NB4 (cell line): ENCODE measurements at regions not wholly inside any gene's neighbourhood (a gene's known extent, or its start where the extent isn't known, plus 50 kb on each side); places are given as distances from the start of the nearest gene placed in this dataset.

Experiments used
- POLR2A ChIP-seq: IDR thresholded peaks from 2 replicates; pipeline ENCODE4 v1.6.1; 2011; ENCODE audit warnings: mild to moderate bottlenecking; ENCODE audit not compliant: insufficient read length; ENCODE audit errors: extremely low read depth
- TF ChIP-seq, protein P1 (sequence below): IDR thresholded peaks from one replicate; pipeline ENCODE4 v1.5.1; 2012; ENCODE audit warnings: low read depth, low read length
- TF ChIP-seq, protein P2 (sequence below): IDR thresholded peaks from 2 replicates; pipeline ENCODE4 v1.6.1; 2011; ENCODE audit warnings: low read depth, low read length

DNA sequence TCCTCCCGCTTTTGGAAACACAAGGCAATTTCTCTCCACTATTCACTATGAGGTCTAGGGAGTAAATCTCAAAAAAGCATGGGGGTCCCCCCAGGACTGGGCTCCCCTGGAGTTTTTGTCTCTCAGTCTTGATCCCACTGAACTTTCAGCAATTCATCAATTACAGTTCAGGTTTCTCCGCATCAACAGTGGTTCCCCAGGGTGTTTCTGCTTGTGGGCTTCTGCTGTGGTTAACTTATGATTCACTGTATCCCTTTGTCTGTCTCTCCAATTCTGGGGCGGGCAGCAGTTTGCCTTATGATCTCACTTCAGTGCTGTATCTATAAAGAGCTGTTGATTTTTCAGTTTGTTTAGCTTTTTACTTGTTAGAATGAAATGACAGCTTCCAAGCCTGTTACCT, 142.6 kb upstream of the CDC14C start:
- TF ChIP-seq, protein P1, sequence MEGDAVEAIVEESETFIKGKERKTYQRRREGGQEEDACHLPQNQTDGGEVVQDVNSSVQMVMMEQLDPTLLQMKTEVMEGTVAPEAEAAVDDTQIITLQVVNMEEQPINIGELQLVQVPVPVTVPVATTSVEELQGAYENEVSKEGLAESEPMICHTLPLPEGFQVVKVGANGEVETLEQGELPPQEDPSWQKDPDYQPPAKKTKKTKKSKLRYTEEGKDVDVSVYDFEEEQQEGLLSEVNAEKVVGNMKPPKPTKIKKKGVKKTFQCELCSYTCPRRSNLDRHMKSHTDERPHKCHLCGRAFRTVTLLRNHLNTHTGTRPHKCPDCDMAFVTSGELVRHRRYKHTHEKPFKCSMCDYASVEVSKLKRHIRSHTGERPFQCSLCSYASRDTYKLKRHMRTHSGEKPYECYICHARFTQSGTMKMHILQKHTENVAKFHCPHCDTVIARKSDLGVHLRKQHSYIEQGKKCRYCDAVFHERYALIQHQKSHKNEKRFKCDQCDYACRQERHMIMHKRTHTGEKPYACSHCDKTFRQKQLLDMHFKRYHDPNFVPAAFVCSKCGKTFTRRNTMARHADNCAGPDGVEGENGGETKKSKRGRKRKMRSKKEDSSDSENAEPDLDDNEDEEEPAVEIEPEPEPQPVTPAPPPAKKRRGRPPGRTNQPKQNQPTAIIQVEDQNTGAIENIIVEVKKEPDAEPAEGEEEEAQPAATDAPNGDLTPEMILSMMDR: no peak
- TF ChIP-seq POLR2A: no peak
- TF ChIP-seq, protein P2, sequence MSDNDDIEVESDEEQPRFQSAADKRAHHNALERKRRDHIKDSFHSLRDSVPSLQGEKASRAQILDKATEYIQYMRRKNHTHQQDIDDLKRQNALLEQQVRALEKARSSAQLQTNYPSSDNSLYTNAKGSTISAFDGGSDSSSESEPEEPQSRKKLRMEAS: no peak
